Endometrium (tissue), 2 donors: ENCODE measurements at regions not wholly inside any gene's neighbourhood (a gene's known extent, or its start where the extent isn't known, plus 50 kb on each side); places are given as distances from the start of the nearest gene placed in this dataset.
"Not testable (repeated sequence)": the region's sequence is repeated elsewhere in the genome, so short reads cannot be mapped to it uniquely, and the experiment has no call there.

Source experiments
- FAIRE-seq: peaks from 2 replicates; lab custom pipeline; 2012; peaks lifted over from hg19 to GRCh38; lab: Jason Lieb, UNC
- donor health status: control.
- donor health status: control.

DNA sequence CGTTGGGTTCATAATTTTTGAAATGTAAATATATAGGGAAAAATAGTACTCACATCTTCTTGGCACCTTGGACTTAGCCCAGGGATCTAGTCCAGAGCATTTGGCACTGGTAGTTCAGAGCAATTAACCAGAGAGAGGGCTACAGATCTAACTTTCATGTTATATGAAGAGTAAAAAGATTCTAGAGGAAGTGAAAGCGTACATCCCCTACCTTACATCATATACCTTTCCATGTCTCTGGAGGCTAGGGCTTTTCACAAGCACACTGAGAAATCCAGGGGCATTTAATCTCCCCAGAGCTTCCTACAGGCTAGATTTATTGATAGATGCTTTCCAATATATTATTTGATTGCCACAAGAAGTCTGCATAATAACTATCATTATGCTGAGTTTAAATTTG is 687.5 kb upstream of the FBXO33 start:
- FAIRE-seq = no peak

DNA sequence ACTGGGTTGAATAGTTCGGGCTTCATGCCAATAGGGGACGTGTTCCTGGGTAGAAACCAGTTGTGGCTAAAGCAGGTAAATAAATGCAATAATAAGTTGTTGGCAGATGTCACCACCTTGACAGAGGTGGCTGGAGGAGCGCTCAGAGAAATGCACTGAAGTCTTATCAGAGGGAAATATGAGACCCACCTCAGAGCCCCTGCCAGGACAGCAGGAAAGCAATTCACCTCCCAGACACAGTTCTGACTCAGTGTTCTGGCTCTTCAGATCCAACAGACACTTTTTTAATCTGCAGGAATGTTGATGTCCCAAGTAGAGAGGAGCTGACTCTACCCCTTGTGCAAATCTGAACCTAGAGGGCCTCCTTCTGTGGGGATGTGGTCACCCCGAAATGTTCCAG is 687.1 kb upstream of the FBXO33 start:
- FAIRE-seq = no peak

DNA sequence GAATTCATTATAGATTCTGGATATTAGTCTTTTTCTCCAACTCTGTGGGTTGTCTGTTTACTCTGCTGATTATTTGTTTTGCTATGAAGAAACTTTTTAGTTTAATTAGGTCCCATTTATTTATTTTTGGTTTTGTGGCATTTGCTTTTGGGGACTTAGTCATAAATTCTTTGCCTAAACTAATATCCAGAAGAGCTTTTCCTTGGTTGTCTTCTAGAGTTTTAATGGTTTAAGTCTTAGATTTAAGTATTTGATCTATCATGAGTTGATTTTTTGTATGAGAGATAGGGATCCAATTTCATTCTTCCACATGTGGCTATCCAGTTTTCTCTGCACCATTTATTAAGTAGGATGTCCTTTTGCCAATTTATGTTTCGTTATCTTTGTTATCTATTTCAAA is 683.4 kb upstream of the FBXO33 start:
- no peak for FAIRE-seq

DNA sequence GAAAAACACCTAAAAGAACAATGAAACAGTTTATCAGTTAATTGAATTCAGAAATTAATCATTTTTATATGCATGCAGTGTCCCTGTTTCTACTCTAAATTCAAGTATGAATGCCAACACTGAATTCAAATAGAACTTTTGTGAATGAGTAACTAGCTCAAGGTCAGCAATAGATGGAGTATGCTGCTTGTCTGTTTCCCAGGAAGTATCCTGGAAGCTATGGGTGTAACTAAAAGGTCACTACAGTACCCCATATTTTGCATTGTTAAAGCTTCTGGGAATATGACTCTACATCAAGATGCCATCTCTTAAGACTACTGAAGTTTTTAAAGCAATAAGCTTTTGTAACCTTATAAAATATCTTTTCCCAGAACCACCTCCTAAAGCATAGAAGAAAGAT is 681.4 kb upstream of the FBXO33 start:
- FAIRE-seq = no peak

DNA sequence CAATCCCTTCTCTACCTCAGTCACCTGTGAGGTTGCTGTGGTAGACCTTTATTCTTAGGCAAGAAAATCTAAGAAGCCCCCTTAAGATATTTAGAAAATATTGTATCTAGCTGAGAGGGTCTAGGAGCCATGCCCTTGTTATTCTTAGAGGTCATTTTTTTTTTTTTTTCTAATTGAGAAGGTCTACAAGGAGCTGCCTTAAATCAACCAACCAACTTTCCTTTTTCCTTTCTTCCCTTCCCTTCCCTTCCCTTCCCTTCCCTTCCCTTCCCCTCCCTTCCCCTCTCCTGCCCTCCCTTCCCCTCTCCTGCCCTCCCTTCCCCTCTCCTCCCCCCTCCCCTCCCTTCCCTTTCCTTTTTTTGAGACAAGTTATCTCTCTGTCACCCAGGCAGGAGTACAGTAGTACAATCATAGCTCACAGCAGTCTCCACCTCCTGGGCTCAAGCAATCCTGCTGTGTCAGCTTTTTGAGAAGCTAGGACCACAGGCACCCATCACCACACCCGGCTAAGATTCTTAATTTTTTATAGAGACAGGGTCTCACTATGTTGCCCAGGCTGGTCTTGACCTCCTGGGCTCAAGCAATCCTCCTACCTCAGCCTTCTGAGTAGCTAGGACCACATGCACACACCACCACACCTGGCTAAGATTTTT is 668.4 kb upstream of the FBXO33 start:
- no peak for FAIRE-seq

DNA sequence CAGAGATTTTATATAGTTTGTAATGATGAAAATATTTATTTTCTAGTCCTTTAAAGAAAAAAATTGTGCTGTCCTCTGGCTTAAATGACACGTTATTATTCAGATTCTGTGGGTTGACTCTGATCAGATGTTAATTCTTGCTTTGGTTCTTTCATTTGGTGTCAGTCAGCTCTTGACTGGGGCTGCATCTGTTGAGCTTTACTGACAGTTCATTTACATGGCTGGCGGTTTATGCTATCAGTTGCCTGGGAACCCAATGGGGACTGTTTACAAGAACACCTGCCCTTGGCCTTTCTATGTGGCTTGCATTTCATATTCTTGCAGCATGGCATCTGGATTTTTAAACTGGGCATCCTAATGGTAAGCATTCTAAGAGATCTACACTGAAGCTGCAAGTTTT is 667.1 kb upstream of the FBXO33 start:
- no peak for FAIRE-seq

DNA sequence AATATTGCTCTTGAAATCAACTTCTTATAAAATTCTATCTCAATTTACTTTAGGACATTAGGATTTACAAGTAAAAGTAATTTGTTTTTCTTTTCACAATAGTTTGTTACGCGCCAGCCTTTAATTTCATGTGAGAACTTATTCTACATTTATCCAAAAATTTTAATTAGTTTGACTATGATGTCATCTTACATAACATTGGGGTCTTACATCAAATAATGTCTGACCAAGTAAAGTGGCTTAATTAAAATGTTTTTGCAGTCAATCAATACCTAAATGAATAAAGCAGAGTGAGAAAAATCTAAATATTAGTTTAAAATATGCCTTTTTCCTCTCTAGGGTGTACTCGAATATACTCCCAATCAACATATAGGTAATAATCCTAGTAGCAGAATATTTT is 666.2 kb upstream of the FBXO33 start:
- no peak for FAIRE-seq

DNA sequence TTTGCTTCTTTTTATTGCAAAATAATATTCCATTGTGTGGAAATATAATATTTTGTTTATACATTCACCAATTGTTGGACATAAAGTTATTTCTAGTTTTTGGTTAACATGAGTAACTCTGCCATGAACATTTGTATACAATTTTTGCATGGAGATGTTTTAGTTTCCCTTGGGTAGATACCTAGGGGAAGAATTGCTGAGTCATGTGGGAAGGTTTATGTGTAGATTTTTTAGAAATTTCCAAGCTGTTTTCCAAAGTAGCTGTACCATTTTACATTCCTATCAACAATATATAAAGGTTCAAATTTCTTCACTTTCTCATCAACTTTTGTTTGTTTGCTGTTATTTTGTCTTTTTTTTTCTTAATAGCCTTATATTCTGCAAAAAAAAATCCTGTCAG is 664.7 kb upstream of the FBXO33 start:
- no peak for FAIRE-seq

DNA sequence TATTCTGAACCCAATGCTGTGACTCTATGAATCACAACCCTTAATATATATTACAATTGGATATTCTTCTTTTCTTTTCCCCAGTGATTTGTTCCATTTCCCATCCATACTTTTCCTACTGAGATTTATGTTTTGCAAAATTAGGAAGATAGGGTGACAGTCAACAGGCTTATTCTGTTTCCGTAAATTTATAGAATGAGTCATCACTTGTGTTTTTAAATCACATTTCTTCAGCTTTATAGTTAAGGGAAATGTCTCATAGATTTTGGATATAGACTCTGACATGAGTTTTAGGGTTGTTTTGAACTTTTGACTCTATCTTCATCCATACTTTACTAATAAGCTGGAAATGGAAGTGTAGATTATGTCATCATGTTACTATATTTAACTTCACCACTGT is 661.6 kb upstream of the FBXO33 start:
- no peak for FAIRE-seq

DNA sequence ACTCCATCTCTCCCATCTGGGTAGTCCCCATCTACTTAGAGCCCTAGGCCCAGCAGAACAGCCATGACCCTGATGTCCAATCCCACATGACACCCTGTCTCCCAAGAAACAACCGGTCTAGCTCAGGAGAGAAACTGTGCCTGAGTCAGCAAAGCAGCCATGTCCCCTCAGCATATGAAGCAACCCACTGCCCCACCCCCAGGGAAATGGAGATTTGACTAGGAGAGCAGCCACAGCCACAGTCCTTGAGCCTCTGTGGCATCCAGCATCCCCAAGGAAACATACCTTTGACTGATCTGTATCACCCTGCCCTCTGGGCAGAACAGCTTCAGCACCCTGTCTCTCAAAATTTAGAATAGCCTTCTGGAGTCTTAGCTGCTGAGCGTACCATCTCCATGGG is 641.9 kb upstream of the FBXO33 start:
- no peak for FAIRE-seq

DNA sequence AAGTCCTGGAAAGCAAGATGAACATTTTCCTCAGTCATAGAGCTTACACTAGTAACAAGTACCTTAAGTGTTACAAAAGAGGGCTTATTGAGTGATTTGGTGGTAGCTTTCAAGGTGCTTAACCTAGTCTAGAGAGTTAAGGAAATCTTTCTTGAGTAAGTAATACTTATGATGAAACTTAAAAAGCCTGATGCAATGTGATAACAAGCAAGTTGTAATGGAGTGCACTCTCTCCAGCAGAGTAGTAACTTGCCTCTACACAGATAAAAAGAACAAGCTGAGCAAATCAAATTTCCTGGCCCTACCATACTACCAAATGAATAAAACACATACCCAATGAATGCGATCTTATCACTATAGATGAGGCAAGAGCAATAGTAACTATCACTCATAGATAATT is 639.9 kb upstream of the FBXO33 start:
- no peak for FAIRE-seq

DNA sequence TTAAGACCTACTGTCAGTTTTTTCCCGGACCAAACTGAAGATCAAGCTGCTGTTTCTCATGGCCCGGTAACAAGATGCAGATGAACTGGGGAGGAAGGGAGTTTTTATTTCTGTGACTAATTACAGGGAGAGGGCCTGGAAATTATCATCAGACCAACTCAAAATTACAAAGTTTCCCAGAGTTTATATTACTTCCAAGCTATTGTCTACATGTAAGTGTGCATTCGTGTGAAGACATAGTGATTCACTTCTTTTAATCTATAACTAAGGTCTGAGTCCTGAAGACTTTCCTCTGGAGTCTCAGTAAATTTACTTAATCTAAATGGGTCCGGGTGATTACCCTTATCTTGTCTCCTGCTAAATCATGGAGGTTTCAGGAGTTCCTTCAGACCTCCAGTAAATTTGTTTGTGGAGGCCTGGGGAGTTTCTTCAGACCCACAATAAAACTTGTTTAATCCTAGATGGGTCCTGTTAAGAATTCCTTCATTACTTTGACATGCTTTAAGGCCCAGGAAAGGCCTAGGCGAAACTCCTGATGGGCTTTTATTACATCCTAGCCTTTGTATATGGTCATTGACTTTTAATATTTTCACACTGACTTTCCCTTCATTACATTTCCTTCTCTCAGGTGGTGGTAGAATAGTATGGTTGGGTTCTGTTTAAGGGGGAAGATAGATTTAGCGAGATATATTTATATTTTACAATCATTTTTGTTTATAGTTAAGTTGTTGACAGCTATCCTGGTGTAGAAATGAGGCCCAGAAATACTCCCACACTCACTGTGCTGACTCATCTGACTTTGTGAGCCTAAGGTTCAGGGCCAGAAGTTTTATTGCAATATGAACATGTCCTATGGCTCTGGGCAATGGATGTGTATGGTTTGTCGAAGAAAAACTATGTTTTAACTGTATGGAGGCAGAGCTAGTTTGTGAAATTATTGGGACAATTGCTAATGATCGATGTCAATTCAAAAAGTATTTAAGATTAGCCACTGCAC is 627.0 kb upstream of the FBXO33 start:
- FAIRE-seq = peak; percentile 96

DNA sequence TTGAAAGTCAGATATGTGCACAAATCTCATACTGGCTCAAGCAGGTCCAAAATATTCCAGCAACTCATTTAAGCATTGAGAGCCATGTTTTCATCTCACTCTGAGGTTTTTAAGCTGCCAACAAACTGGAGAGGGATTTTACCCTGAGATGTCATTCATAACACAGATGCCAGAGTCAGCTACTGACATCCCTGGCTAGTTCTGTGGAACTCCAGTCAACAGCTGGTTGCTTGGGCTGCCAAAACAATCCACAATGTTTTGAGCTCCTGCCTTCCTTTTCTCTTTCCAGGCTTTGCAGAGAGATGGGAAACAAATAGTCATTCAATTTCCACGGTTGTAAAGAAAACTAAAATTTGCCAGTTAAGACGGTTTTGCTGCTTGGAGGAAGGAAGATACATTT is 621.2 kb upstream of the FBXO33 start:
- FAIRE-seq = no peak

DNA sequence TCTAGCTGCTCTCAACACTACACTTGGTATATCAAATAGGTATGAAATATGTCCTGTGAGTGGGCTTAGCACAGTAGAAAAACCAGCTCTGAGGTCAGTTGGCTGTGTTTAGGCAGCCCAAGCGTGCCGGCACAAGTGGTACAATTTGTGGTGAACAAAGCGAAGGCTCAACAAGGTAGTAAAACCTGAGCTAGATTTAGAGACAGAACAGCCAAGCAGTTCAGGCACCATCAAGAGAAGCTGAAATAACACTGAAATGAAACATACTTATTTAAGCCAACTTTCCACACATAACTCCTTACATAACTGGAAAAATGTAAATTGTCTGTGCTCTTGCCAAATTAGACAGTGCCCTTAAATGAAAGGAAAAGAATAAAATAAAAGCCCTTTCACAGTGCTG is 596.8 kb upstream of the FBXO33 start:
- FAIRE-seq = no peak

DNA sequence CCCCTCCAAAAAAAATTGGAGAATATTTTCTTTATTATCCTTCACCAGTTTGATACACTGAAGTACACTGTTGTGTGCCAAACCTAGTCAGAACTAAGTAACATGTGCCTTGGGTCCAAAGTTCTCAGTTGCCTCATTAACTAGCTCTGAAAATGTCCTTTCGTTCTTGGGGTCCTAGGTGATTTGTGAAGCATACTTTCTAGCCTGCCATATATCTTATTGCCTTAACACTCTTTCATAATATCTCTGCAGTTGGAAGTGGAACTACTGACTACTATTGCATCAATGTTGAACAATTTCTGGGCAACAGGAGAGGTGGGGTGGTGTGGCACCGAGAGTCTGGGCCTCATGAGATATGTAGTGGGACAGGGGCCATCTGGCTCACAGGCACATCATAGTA is 592.9 kb upstream of the FBXO33 start:
- FAIRE-seq = no peak

DNA sequence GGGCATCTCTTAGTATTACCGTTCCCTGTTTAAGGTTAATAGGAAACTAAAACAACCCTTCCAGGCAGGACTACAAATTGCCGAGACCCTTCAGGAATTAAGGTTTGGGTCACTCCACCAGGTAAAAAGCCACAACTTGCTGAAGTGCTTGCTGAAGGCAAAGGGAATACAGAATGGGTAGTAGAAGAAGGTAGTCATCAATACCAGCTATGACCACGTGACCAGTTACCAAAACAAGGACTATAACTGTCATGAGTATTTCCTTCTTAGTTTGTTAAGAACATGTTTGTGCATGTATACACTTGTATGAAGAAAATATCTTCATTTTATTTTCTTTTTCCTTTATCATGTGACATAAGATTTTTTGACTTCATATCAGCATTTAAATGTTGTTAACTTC is 578.7 kb upstream of the FBXO33 start:
- no peak for FAIRE-seq

DNA sequence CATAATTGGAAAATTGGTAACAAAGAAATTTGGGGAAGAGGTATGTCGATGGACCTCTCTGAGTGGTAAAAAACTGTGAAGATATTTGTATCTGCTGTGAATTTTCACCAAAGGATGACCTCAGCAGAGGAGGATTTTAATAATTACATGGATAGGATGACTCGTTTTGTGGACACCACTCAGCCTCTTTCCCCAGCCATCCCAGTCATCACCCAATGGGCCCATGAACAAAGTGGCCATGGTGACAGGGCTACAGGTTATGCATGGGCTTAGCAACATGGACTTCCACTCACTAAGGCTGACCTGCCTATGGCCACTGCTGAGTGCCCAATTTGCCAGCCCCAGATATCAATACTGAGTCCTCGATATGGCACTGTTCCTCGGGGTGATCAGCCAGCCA is 577.5 kb upstream of the FBXO33 start:
- no peak for FAIRE-seq

DNA sequence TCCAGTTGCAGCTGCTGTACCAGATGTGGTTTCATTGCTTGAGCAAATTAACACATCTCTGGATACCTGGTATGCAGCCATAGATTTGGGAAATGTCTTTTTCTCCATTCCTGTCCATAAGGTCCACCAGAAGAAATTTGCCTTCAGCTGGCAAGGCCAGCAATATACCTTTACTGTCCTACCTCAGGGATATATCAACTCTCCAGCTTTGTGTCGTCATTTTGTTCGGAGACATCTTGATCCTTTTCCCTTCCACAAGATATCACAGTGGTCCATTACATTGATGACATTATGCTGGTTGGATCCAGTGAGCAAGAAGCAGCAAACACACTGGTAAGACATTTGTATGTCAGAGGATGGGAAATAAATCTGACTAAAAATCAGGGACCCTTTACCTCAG is 576.1 kb upstream of the FBXO33 start:
- FAIRE-seq = not testable (repeated sequence)

DNA sequence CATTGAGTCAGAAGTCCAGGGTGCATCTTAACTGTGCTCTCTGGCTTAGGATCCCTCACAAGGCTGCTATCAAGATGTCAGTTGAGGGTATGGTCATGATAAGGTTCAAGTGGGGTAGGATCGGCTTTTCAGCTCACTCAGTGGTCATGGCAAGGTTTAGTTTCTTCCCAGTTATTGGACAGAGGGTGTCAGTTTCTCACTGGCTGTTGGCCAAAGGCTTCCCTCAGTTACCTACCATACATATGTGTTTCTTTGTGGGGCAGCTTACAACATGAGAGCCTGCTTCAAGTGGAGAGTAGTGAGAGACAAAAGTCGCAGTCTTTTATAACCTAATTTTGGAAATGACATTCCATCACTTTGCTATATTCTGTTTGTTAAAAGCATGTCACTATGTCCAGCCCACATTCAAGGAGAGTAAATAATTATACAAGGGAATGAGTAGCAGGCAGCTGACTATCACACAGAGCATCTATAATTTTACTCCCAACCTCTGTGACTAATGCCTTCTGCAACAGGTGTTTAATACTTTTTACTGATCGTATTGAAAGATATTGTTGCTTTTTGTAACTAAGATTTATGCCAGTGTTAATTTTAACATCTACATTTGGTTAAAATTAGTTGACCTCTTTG is 572.8 kb upstream of the FBXO33 start:
- no peak for FAIRE-seq

DNA sequence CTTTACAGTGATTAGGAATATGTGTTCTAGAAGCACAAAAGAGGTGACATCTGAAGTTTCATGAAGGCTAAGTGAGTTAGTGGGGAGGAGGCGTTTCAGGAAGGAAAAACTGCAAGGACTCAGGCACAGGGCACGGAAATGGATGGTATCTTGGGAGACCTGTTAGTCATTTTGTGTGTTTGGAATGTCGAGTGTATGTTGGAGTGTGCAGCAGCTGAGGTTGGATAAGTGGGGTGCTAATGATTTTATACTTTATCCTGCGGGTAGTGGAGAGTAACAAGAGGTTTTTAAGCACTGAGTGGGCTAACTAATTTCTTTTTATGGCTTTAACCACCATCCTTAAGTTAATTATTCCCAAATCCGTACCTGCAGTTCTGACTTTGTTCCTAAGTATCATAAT is 571.5 kb upstream of the FBXO33 start:
- no peak for FAIRE-seq

DNA sequence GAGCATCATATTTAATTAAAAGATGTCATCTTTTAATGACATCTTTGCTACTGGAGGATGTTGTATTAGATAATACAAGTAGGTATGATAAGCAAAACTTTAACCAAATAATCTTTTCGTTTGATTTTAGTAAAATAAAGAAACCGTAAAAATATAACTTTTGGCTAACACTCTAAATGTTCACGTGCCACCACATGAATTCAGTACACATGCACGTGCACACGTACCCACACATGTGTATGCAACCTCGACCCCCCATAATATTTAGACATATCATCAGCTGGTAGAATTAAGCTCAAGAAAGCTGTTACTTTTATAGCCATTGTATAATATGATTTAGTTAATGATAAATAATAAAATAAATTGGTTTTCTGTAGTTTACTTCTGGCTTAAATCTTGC is 566.6 kb upstream of the FBXO33 start:
- no peak for FAIRE-seq

DNA sequence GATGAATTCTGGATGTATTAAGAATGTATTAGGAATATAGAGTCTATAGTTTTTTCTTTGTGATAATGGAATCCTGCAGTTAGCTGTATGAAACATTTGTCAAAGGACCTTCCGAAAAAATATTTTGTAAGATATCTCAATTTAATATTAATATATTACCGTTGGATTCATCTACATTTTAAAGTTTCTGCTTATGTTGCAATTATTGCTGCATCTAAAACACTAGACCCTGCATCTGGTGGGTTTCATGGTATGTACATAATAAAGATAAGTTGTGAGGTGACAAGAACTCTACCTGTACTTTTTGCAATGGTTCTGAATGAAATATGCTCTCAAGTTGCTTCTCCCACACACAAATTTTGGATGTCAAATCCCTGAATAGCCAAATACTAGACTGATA is 565.9 kb upstream of the FBXO33 start:
- no peak for FAIRE-seq

DNA sequence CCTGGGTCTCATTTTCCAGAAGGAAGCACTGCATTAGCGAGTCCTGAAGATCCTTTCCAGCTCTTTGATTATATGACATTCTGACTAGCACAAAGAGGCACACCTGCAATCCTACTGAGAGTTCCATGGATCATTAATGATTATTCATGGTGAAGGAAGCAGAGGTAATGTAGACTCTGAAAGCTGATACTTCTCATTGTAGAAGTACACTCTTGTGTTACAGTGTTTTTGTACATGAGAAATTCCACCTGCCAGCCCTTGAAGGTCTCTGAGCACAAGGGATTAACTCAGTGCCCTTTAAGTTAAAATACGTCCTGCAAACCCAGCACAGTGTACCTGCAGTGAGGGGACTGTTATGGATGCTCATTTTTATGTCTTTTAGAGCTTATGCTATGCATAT is 558.8 kb upstream of the FBXO33 start:
- no peak for FAIRE-seq
